ENCODE measurements at regions not wholly inside any gene's neighbourhood (a gene's known extent, or its start where the extent isn't known, plus 50 kb on each side); places are given as distances from the start of the nearest gene placed in this dataset.

DNA sequence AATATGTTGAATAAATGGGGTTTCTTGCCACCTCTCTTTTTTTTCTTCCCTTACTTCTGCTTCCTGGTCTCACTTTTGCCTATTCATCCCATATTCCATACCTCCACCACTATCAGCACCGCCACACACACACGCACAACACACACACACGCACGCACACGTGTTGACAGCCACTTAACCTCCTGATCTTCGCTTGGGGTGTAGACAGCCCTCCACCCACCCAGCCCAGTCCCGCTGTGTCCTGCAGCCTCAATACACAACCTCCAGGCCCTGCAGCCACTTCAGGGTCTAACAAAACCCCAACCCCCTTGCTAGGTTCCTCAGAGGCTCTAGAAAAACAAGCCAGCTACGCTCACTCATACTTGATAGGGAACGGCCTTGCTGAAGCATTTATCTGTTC, 72.3 kb downstream of the LINC00237 start:
- DNase-seq = no peak

DNA sequence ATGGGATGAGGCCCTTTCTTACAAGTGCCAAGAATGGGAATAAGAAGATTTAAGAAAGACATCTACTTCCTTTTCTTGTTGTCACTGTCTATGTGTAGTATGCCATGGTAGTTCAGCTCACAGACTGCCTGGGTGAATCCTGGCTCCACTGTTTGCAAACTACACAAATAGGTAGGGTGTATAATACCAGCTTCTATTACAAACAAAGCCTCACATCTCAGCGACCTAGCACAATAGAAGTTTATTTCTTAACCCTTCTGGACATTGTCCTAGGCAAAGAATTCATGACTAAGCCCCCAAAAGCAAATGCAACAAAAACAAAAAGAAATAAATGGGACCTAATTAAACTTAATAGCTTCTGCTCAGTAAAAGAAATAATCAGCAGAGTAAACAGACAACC, 74.5 kb downstream of the LINC00237 start:
- DNase-seq = no peak

- no peak for DNase-seq
These were observed 76.8 kb downstream of the LINC00237 start for GRCh38 chr20:21029341-21029740.

- no peak for DNase-seq
These were observed 77.2 kb downstream of the LINC00237 start for GRCh38 chr20:21028921-21029320.

DNA sequence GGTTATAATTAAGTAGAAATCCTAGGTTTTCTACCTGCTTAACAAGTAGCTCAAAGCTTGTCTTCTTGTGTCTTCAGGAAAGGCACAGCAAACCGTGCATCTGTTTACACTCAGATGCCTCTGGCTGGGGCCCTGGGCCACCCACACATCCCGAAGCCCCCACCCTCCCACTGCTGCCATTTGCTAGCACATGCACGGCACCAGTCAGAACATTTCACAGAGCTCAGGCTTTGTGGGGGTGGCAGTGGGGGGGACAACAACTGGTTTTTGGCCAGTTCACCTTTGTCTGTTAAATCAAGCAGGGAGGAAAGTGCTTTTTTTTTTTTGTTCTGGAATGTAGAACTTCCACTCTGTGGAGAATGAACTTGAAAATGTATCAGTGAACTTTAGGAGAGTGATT, 77.7 kb downstream of the LINC00237 start:
- DNase-seq = no peak

- no peak for DNase-seq
These were observed 78.6 kb downstream of the LINC00237 start for GRCh38 chr20:21027569-21027968.

GRCh38 chr20:21026951-21027350, 79.2 kb downstream of the LINC00237 start:
- no peak for DNase-seq

- no peak for DNase-seq
These were observed 81.7 kb downstream of the LINC00237 start for GRCh38 chr20:21024420-21024819.

DNA sequence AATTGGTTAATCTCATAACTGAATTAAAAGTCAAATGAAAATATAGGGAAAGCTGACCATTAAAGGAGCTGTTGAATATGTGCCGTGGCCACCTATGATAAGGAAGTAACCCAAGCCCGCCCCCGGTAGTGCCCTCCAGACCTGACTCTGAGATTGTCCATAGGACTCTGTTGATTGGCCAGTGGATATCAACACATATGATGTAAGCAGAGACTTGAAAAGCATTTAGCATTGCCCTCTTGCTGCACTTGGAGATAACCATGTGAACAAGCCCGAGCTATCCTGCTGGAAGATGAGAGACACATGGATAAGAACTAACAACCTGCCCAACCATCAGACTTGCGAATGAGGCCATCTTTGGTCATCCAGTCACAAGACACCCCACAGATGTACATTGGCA, 83.2 kb downstream of the LINC00237 start:
- no peak for DNase-seq

DNA sequence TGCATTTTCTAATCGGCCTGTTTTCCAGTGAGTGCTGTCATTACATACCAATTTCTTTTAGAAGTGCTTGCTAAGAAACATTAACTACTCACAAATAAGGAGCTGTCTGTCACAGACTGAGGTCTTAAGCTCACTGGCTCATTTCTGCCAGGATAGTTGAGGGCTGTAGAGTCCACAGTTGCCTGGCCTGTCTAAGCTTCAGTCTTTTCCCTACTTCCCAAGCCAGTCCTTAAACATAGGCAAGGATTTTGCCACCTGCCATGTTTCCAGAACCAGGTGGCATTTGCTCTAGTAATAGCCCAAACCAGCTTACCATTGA, 84.7 kb downstream of the LINC00237 start:
- DNase-seq = no peak

DNA sequence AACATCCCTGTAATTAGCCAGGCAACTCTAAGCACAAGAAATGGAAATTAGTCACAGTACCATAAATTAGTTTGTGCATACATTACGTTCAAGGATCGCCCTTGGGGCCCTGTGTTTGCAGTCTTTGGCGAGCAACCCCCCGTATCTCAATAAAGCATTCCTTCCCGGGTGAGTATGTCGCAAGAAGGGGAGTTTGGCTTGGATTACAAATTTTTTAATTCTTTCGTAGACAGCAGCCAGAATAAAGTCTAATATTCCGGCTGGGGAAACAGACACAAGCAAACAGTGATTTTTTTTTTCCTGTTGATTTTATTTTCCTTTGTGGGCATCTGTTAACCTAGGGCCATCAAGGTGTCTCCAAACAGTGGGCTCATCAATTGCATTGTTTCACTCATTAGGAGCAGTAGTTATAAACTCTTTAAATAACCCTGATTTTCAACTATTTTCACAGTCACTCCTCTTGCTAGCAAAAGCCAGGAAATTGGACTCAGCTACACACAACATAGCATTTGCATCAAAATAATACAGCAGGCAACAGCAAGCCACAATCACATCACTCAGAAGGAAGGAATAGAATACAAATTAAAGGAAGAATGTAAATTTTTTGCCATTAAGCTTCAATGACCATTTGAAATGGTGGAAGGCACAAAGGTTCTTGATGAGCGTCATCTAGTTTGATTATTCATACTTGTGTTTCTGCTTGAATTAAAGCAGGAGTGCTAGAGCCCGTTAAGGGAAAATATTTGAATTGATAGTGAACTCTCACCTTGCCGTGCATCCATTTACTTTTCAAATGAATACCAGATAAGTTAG, 85.3 kb downstream of the LINC00237 start:
- no peak for DNase-seq

DNA sequence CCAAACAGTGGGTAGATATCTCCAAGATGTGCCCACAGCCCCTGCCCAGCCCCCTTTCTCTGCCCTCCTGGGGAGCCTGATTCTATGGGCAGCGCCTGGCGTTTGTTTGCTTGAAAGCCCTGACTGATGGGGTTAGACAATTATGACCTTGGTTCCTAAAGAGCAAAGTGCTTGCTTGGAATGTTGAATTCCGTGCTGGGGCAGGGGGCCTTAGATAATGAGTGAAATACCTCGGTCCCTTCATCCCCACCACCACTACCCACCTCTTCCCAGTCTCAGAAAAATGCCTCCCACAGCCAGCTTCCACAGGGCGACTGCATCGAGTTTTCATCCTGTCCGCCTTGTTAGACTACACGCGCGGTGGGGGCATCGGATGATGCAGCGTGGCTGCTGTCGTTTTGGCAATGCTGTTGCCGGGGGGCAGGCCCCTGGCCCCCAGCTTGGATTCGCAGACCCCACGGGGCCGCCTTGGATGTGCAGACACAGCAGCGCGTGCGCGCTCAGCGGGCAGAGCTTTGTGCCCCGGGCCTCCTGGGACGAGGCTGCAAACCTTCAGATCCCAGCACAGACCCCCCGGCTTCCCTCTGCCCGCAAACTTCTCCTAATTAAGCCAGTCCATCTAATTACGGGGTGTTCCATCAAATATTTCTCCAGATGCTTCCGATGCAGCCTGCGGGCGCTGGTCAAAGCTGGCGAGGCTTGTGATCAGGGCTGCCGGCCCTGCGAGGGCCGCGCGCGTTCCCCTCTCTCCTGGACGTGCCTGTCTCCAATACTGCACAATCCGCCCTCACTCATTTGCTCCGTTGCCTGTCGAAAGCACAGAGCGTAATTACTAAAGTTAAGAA, 86.1 kb downstream of the LINC00237 start:
- DNase-seq = no peak

GRCh38 chr20:21019468-21019813, 86.7 kb downstream of the LINC00237 start:
- no peak for DNase-seq

DNA sequence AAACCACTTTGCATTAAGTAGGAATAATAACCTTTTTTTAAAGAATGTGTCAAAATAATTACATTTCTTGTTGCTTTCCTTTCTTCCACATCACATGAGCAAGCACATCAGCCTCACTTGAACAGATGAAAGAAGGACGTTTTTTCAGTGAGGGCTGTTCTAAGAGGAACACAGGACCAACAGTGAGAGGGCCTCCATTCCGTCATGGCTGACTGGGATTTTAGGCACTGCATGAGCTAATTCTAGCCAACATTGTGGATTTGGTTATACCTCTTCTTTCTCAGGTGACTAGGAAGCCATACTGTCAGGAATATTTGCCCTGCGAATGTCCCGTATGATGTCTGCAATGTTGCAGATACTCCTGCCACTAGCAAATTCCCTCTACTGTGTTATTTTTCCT, 87.6 kb downstream of the LINC00237 start:
- no peak for DNase-seq

- DNase-seq = no peak
These were observed 88.6 kb downstream of the LINC00237 start for GRCh38 chr20:21017528-21018085.

DNA sequence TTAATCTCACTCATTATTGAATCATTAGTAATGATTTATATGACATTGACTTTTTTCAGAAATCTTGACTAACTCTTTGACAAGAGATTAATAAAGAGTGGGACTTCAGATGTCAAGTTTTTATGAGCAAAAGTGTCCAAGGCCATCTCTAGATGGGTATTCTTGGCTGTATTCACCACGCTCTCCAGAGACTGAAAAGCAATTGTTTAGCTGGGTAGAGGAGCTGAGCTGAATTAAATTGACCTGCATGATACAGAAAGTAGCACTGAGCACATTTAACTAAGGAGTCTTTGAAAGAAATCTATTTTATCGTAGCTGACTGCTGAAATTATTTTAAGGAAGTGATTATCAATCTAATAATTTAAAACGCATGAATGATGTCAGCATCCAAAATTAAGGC, 89.4 kb downstream of the LINC00237 start:
- no peak for DNase-seq

DNA sequence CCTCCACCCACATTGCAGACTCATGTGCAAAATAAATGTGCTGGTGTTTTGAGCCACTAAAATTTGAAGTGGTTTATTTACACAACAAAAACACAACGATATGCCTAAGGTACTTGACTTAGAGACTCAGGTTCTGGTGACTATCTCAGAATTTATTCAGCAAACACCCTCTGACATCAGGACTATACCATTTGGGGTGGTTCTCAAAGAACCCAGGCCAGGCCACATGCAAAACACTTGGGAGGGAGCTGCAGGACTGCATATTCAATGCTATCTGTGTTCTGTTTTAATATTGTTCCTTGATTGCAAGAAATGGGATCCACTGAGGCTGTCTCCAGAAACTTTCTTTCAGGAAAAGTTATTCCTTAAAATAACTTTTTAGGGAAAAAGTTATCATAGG, 91.6 kb downstream of the LINC00237 start:
- no peak for DNase-seq

- no peak for DNase-seq
These were observed 97.2 kb downstream of the LINC00237 start for GRCh38 chr20:21008951-21009350.

DNA sequence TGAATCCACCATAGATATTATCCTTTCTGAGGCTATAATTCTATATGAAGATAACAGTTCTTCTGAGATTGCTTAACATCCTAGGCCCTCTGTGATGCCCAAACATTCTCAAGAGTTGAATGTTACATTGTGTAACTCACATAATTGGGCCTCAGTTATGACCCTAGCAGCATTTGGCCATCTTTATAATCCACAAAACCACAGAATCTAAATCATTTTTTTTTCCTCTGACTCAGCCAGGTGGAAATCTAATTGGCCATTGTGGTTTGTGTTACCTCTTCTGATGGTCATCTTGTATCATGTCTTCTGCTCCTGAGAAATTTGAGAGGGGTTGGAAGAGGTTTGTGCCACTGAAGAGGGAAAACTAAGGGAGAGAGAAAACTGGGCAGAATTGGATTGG, 99.5 kb downstream of the LINC00237 start:
- no peak for DNase-seq

DNA sequence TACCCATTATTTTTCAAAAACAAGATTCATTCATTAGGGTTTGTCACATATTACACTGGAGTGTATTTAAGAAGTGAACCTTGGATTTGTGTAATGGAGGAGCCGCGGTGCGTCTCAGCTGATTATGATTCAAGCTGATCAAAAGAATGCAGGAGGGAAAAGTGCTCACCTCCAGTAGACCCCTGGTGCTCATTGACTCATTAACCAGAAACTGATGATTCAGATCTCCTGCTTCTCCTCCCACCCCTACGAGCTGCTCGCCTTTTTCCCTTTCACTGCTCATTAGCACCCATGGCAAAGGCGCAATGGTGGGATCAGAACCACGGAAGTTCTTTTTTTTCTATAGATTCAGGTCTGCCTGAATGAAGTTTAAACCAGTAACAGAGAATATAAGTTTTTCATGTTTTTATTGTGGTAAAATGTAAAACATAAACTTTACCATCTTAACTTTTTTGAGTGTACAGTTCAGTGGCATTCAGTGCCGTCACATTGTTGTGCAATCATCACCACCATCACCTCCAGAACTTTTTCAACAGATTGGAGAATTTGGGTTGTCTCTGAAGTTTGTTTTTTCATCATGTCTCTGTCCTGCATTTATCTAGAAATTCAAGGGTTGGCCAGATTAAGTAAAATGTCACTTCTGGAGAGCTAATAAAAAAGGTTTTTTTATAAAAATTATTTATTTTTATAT, 101.6 kb downstream of the LINC00237 start:
- no peak for DNase-seq

DNA sequence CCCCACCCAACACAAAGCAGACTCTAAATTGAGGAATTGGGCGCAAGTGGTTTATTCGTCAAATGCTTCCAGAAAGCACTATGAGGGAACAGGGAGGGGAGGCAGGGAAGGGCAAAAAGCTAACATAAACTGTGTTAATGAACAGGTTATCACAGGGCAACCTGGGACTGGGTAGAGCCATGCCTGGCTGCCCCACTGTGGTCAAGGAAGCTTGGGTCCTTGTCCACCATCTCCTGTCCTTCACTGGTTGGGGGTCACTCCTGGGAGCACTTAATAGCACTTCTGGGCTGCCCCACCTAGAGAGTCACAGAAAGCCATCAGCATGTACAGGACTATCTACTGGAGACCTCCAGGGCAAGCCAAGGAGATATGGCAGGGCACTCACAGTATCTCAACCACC, 102.3 kb downstream of the LINC00237 start:
- DNase-seq = no peak

- DNase-seq = no peak
These were observed 103.7 kb downstream of the LINC00237 start for GRCh38 chr20:21002486-21002885.

- DNase-seq = peak; percentile 35
These were observed 112.8 kb downstream of the LINC00237 start for GRCh38 chr20:20993372-20993771.

Measured in NCI-H2081 treated with DMSO at 0.1 percent for 48 hours (cell line).